HG03064 (cell line): ENCODE measurements at regions not wholly inside any gene's neighbourhood (a gene's known extent, or its start where the extent isn't known, plus 50 kb on each side); places are given as distances from the start of the nearest gene placed in this dataset.

Source experiments
- ATAC-seq: cut with Tn5 transposase; IDR thresholded peaks from one replicate; pipeline ENCODE4 v1.9.1; 2021; ENCODE audit warnings: low read depth; ENCODE audit not compliant: unreplicated experiment

- ATAC-seq = no peak
These were observed 191.5 kb upstream of the CDH20 start for GRCh38 chr18:61141691-61142090.

GRCh38 chr18:61148322-61148721 is 184.9 kb upstream of the CDH20 start:
- no peak for ATAC-seq

DNA sequence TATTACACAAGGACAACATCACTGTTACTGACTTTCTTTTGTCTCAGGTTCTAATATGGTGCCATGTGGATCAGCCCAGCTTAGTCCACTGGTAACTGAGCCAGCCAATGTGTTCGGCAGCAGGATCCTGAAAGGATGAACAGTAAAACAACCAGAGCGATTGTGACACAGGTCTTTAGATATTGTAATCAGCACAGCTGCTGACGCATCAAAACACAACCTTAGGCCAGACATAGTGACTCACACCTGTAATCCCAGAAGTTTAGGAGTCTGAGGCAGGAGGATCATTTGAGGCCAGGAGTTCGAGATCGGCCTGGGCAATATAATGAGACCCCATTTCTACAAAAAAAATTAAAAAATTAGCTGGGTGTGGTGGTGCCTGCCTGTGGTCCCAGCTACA is 183.4 kb upstream of the CDH20 start:
- no peak for ATAC-seq

GRCh38 chr18:61153571-61153970 is 179.7 kb upstream of the CDH20 start:
- no peak for ATAC-seq

DNA sequence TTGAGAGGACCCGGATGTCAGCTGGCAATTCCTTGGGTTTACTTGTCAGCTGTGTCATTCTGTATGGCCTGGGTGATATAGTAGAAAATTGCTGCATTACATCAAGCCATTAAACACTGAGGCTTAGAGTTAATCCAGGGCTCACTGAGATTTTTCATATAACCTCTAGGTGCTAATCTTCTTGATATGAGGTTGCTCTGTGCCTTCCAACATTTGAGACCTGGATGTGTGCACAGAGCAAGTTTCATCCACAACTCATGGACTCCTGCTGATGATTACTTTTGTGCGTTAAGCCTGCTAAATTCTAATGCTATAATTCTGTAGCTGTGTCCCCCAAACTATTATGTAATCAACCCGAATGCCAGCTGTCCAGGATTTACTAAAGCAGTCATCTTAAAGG is 178.4 kb upstream of the CDH20 start:
- ATAC-seq = no peak

DNA sequence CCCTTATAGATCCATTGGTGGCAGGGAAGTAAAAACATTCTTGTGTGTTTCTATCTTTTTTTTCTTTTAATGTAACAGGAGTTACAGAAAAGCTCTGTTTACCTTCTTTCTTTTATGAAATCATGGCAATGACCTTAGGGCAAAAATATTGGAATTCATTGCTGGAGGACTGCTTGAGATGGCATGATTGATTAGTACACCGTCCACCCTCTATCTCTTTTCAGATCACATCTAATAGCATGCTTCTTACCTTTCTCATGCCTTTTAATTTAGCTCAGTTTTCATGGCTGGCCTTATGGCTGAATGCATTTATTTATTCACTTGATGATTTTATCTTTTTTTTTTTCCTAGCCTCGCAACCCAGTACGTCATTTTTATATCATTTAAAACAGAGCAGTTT is 177.6 kb upstream of the CDH20 start:
- ATAC-seq = no peak

DNA sequence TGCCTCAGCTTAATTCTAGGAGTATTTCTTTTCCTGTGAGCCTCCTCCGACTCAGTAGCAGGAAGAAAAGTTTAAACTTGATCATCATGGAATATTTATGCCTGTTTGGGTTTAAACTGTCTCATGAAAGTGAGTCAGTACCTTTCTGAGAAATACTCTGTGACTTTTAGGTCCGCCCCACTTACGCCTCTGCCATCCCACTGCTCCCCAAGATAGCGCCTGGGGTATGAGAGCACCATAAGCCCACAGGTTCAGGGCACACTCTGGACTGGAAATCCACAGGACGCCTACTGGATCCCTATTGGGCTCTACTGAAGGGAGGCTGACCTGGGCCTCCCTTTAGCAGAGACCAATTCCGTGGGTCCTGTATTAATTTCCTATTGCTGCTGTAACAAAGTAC is 175.8 kb upstream of the CDH20 start:
- no peak for ATAC-seq

DNA sequence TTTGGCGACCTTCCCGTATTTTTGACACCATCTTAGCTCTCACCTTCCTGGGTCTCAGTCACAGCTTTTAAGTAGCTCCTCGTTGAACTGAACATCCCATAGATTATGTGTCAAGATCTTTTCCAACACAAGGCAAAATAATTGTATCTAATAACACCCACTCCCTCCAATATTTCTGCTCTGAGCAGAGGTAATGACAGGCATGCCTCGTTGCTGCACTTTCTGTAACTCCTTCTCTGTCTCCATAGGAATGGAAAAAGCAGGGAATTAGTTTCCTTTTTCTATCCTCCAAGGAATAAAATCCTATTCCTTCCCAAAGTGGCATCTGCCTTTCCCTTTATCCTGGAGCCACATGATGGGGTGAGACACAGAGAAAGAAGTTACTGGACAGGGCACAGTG is 174.0 kb upstream of the CDH20 start:
- no peak for ATAC-seq

DNA sequence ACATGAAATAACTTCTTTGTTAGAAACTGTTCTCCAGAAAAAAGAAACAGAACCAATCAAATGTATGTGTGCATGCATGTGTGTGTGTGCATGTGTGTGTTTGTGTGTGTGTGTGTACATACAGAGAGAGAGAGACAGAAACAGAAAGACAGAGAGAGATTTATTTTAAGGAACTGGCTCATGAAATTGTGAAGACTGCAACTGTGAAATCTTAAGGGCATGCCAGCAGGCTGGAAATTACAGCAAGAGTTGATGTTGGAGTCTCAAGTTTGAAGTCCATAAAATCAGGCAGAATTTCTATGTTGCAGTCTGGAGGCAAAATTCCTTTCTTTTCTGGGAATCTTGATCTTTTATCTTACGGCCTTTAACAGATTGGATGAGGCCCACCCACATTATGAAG is 168.9 kb upstream of the CDH20 start:
- ATAC-seq = no peak

DNA sequence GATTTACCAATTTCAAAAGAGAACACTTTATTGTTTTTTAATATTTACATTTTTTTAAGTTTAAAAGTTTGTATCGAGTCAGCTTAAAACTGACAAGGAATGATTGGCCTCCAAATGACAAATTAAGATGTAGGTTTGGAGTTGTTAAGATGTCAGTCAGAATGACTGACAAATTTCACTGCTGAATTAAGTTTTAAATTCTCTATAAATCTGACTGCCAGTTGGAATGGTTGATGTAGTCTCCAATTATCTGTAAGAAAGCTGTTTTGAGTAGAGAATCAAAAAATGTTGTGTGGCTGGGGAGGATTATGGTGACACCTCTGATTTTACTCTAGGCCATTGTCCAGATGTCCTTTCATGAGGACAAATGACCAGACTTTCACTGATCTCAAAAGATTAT is 165.3 kb upstream of the CDH20 start:
- no peak for ATAC-seq

DNA sequence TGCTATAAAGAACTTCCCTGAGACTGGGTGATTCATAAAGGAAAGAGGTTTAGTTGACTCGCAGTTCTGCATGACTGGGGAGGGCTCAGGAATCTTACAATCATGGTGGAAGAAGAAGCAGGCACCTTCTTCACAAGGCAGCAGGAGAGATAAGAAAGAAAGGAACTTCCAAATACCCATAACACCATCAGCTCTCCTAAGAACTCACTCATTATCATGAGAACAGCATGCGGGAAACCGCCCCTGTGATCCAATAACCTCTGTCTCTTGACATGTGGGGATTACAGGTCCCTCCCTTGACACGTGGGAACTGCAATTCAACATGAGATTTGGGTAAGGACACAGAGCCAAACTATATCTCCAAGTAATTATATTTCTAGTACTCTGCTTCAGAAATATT is 163.8 kb upstream of the CDH20 start:
- ATAC-seq = no peak

- no peak for ATAC-seq
These were observed 160.6 kb upstream of the CDH20 start for GRCh38 chr18:61172624-61173023.

DNA sequence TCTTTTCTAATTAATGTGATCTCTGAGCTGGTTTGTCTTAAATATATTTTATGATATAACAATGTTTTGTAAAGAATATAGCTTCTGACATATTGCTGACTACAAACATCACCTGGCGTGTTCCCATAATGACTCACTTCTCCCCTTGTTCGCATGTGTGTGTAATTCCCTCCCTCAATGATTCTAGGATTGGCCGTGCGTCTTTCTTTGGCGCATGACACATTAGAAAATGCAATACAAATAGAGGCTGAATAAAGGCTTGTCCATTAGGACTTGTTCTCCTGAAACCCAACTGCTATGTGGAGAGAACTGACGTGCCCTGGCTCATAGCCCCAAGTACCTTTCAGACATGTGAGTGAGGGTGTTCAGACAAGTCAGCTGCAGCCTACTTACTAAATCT is 159.7 kb upstream of the CDH20 start:
- no peak for ATAC-seq

GRCh38 chr18:61183798-61184197 is 149.4 kb upstream of the CDH20 start:
- ATAC-seq = no peak

DNA sequence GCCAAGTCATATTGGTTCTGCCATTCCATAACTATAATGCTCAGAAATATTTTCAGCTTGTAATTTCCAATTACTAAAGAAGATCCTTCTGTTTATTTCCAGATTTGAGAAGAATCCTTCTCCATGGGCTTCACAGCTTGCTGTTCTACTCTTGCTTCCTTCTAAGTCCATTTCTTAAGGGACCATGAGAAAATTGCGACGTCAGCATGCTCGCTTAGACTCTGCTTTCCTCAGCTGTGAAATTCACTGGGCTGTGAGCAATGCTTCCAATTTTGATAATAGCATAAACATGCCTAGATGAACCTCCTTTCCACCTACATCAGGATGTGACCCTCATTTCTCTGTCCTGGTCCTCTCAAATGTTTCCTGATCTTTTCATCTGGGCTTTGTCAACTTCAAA is 145.3 kb upstream of the CDH20 start:
- ATAC-seq = no peak

DNA sequence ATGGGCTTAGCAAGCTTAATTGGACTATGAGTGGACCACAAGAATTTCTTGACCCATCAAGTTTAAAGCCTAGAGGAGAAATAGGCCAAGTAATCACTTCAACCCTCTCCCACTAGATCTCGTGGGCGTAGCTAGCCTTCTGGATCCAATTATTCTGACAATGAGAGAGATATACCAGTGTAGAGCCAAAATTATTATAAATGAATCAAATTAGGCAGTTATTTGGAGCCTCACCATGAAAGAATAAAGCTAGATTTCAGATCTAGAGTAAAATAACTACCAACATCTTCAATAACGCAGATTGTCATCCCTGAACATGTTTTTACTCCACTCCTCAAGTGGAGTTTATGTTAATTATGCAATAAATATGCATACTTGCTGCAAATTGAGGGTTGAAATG is 143.9 kb upstream of the CDH20 start:
- ATAC-seq = no peak

GRCh38 chr18:61194726-61195125 is 138.5 kb upstream of the CDH20 start:
- ATAC-seq = no peak

- ATAC-seq = no peak
These were observed 136.5 kb upstream of the CDH20 start for GRCh38 chr18:61196750-61197149.

- ATAC-seq = no peak
These were observed 134.7 kb upstream of the CDH20 start for GRCh38 chr18:61198486-61198885.

DNA sequence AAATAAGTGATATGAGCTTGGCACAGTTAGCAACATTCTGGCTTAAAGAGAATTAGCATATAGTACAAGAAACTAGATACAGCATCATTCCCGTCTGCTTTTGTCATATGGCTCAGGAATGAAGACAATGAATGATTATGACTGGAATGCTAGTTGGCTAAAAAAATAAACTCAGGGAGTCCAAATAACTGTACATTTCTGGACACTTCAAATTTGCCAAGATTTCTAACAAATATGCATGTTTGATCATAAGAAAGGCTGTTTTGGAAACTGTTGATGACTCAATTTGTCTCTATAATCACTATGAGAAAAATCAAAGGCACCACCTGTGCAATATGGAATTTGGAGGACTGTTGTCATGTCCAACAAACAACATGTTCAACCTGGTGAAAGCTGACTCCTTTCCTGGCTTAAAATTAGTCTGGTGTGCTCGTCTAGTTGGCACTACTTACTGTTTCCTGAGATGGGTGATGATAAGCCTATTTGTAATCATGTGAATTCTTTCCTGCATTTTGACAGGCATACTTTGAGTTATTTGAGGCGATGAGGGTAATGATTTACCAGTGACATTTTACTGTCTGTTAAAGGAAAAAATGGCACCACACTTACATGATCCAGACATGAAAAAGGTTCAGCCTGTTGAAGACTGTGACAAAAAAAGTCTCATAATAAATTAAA is 133.9 kb upstream of the CDH20 start:
- no peak for ATAC-seq

GRCh38 chr18:61201511-61201910 is 131.7 kb upstream of the CDH20 start:
- no peak for ATAC-seq

- no peak for ATAC-seq
These were observed 130.1 kb upstream of the CDH20 start for GRCh38 chr18:61203151-61203550.

DNA sequence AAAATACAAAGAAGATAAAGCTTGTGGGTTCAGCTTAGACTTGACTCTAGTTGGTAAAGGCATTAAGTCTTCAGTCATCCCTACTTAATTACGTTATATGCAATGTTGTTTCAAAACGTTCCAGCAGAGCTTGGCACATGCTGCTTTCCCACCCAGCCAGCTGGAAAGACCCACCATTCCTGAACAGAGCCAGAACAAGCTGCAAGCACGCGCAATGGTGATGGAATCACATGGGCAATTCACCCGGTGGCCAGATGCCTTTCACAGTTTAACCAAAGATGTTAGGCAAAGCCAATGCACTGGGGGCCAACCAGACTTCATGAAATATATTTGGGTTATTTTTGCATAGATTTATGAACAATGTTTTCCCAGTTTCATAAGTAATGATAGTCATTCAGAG is 123.4 kb upstream of the CDH20 start:
- no peak for ATAC-seq
